Breast epithelium (tissue), 4 donors: ENCODE measurements at regions not wholly inside any gene's neighbourhood (a gene's known extent, or its start where the extent isn't known, plus 50 kb on each side); places are given as distances from the start of the nearest gene placed in this dataset.
"Not testable (repeated sequence)": the region's sequence is repeated elsewhere in the genome, so short reads cannot be mapped to it uniquely, and the experiment has no call there.

Experiments used
- DNase-seq, 2 donors: peaks; one replicate each; pipeline ENCODE4 v3.0.0-alpha.2; 2019; ENCODE audit warnings: low spot score in 2 of 2
- H3K27ac ChIP-seq, 2 donors: fragments of 200-600 bp; sonication (generic) in 1 of 2; one replicate each; pipeline ENCODE4 v1.5.1; 2016 to 2019; ENCODE audit warnings: mild to moderate bottlenecking in 1 of 2
- H3K27me3 ChIP-seq, 2 donors: fragments of 200-600 bp; sonication (generic) in 1 of 2; one replicate each; pipeline versions ENCODE4 v1.5.1 to v1.6.0; 2017 to 2019; ENCODE audit warnings: control low read depth in 1 of 2, mild to moderate bottlenecking in 1 of 2
- H3K36me3 ChIP-seq: fragments of 200-600 bp; one replicate; pipeline ENCODE4 v1.5.1; 2019
- H3K4me1 ChIP-seq, 2 donors: fragments of 200-600 bp; sonication (generic); one replicate each; pipeline ENCODE4 v1.5.1; 2016 to 2019; ENCODE audit warnings: control low read depth in 1 of 2
- H3K4me3 ChIP-seq, 3 donors: fragments of 200-600 bp; sonication (generic); 1 replicate in 2 of 3; 2 replicates in 1 of 3; pipeline ENCODE4 v1.5.1; 2016 to 2019; ENCODE audit warnings: mild to moderate bottlenecking in 3 of 3, moderate library complexity in 2 of 3
- H3K9me3 ChIP-seq, 2 donors: fragments of 200-600 bp; sonication (generic) in 1 of 2; one replicate each; pipeline ENCODE4 v1.5.1; 2016 to 2019; ENCODE audit warnings: control low read depth in 1 of 2
- CTCF ChIP-seq, 3 donors: fragments of 450-650 bp; IDR thresholded peaks; one replicate each; pipeline ENCODE4 v1.5.1; 2016 to 2017; ENCODE audit warnings: antibody characterized with exemption in 3 of 3, mild to moderate bottlenecking in 3 of 3, moderate library complexity in 3 of 3
- POLR2A ChIP-seq: fragments of 450-650 bp; IDR thresholded peaks from one replicate; pipeline ENCODE4 v1.6.1; 2016; ENCODE audit warnings: antibody characterized with exemption, mild to moderate bottlenecking, moderate library complexity
- POLR2AphosphoS5 ChIP-seq, 3 donors: sonication (generic); formaldehyde crosslinking; IDR thresholded peaks; one replicate each; pipeline ENCODE4 v1.6.1; 2017; ENCODE audit warnings: antibody characterized with exemption in 3 of 3
- intact Hi-C: fragments of 100-400 bp; cut with DNase I; formaldehyde crosslinking; loops from one replicate; pipeline ENCODE4 v1.15.1; 2023; ENCODE audit warnings: low total_unique reads

GRCh38 chr10:71086439-71087080 lies 125.8 kb upstream of the UNC5B start:
- intact Hi-C loops, result no loop called here
- Histone ChIP-seq H3K27ac (no peak overlapping the region), H3K36me3 (no peaks in the 10 kb centered on the region), H3K9me3 (no peaks in the 10 kb centered on the region), H3K4me3 (no peak overlapping the region), H3K27me3 (no peaks in the 10 kb centered on the region), H3K4me1 (no peaks in the 10 kb centered on the region)
- TF ChIP-seq POLR2A, result no peak
- no peak for TF ChIP-seq CTCF (IDR thresholded peaks at IDR 0.05)
- TF ChIP-seq POLR2AphosphoS5 (IDR thresholded peaks at IDR 0.05), result no peak
- DNase-seq, result no peak

- peak in 1 of 2 donors; percentile 10 for DNase-seq
- Histone ChIP-seq H3K27me3 (no peaks in the 10 kb centered on the region), H3K4me3 (no peak overlapping the region), H3K4me1 (no peaks in the 10 kb centered on the region), H3K36me3 (no peaks in the 10 kb centered on the region), H3K9me3 (no peaks in the 10 kb centered on the region), H3K27ac (no peak overlapping the region)
- TF ChIP-seq CTCF (IDR thresholded peaks at IDR 0.05), result no peak
- no peak for TF ChIP-seq POLR2AphosphoS5 (IDR thresholded peaks at IDR 0.05)
- no peak for TF ChIP-seq POLR2A
- intact Hi-C loops, result no loop called here
Observed at GRCh38 chr10:71087622-71088021, 124.7 kb upstream of the UNC5B start.

GRCh38 chr10:71088054-71088453 lies 124.3 kb upstream of the UNC5B start:
- no peaks in the 10 kb centered on the region for H3K36me3 ChIP-seq
- TF ChIP-seq POLR2AphosphoS5 (IDR thresholded peaks at IDR 0.05) (no peak), POLR2A (no peak), CTCF (IDR thresholded peaks at IDR 0.05) (no peak)
- no peaks in the 10 kb centered on the region for H3K9me3 ChIP-seq
- DNase-seq, result no peak
- no peaks in the 10 kb centered on the region for H3K27me3 ChIP-seq
- no peak overlapping the region for H3K27ac ChIP-seq
- intact Hi-C loops, result no loop called here
- no peaks in the 10 kb centered on the region for H3K4me1 ChIP-seq
- no peak overlapping the region for H3K4me3 ChIP-seq

GRCh38 chr10:71088578-71088977 lies 123.8 kb upstream of the UNC5B start:
- DNase-seq, H3K4me3 ChIP-seq, H3K27me3 ChIP-seq, intact Hi-C loops, H3K9me3 ChIP-seq, H3K27ac ChIP-seq, H3K4me1 ChIP-seq, H3K36me3 ChIP-seq: not testable (repeated sequence)

GRCh38 chr10:71089162-71089561 lies 123.2 kb upstream of the UNC5B start:
- H3K36me3 ChIP-seq, result no peaks in the 10 kb centered on the region
- DNase-seq, result peak in 1 of 2 donors; percentile 6
- no peak overlapping the region for H3K27ac ChIP-seq
- H3K27me3 ChIP-seq, result no peaks in the 10 kb centered on the region
- no peaks in the 10 kb centered on the region for H3K9me3 ChIP-seq
- intact Hi-C loops, result no loop called here
- H3K4me3 ChIP-seq, result no peak overlapping the region
- no peak for TF ChIP-seq CTCF (IDR thresholded peaks at IDR 0.05)
- TF ChIP-seq POLR2AphosphoS5 (IDR thresholded peaks at IDR 0.05), result no peak
- no peak for TF ChIP-seq POLR2A
- no peaks in the 10 kb centered on the region for H3K4me1 ChIP-seq

GRCh38 chr10:71090330-71090729 lies 122.0 kb upstream of the UNC5B start:
- Histone ChIP-seq H3K4me3 (no peak overlapping the region), H3K4me1 (no peaks in the 10 kb centered on the region), H3K27ac (no peak overlapping the region), H3K27me3 (no peaks in the 10 kb centered on the region), H3K36me3 (no peaks in the 10 kb centered on the region), H3K9me3 (no peaks in the 10 kb centered on the region)
- TF ChIP-seq POLR2AphosphoS5 (IDR thresholded peaks at IDR 0.05) (no peak), CTCF (IDR thresholded peaks at IDR 0.05) (no peak), POLR2A (no peak)
- intact Hi-C loops, result no loop called here
- DNase-seq, result no peak
